ENCODE measurements at regions not wholly inside any gene's neighbourhood (a gene's known extent, or its start where the extent isn't known, plus 50 kb on each side); places are given as distances from the start of the nearest gene placed in this dataset.

DNA sequence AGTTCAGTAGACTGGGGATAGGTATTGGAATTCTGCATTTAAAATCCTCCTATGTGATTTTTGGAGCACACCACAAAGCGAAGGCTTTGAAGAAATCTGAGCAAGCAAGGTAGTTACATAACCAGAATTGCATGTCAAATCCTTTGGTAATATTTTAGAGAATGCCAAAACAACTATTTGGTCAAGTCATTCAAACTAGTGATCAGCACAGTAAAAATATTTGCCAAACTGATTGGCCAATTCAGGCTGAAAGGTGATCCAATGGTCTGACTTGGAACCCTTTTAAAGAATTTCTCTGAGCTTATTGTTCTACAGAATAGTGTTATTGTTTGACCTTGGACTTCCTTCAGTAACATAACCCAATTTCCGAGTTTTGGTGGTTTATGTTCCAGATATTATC, 214.2 kb upstream of the ETAA1 start:
- no peak for TF ChIP-seq USF2 (IDR thresholded peaks at IDR 0.05; ENCODE audit: low read depth, low read length)
- no peak for TF ChIP-seq CEBPB (IDR thresholded peaks at IDR 0.05; ENCODE audit: low read depth, low read length)
- no peak for TF ChIP-seq MAFK (IDR thresholded peaks at IDR 0.05; ENCODE audit: low read depth, low read length)
- TF ChIP-seq, protein P1, sequence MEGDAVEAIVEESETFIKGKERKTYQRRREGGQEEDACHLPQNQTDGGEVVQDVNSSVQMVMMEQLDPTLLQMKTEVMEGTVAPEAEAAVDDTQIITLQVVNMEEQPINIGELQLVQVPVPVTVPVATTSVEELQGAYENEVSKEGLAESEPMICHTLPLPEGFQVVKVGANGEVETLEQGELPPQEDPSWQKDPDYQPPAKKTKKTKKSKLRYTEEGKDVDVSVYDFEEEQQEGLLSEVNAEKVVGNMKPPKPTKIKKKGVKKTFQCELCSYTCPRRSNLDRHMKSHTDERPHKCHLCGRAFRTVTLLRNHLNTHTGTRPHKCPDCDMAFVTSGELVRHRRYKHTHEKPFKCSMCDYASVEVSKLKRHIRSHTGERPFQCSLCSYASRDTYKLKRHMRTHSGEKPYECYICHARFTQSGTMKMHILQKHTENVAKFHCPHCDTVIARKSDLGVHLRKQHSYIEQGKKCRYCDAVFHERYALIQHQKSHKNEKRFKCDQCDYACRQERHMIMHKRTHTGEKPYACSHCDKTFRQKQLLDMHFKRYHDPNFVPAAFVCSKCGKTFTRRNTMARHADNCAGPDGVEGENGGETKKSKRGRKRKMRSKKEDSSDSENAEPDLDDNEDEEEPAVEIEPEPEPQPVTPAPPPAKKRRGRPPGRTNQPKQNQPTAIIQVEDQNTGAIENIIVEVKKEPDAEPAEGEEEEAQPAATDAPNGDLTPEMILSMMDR (conservative IDR thresholded peaks at IDR 0.05; ENCODE audit: low read depth, low read length), result no peak
- TF ChIP-seq NFE2L2 (IDR thresholded peaks at IDR 0.05; ENCODE audit: low read depth, low read length), result no peak
- H3K4me2 ChIP-seq (ENCODE audit: low read depth, low read length), result no peak overlapping the region
- no peak overlapping the region for H2AK5ac ChIP-seq (ENCODE audit: low read depth, low read length)
- no TSS peak for BruUV-seq (replicated peaks)
- no peaks in the 10 kb centered on the region for H3K9me1 ChIP-seq (ENCODE audit: insufficient read depth, low read length)
- no peak overlapping the region for H4K91ac ChIP-seq (ENCODE audit: insufficient read depth, low read depth, low read length)
- no peaks in the 10 kb centered on the region for H3K79me1 ChIP-seq (ENCODE audit: low read depth in 1 of 2, low read length in 2 of 2)
- intact Hi-C loops (cut with micrococcal nuclease) (no loop called here), dilution Hi-C loops (cut with HindIII; ENCODE audit: low sequenced_read_pairs, unreplicated experiment) (no loop called here), in situ Hi-C loops (cut with MboI; ENCODE audit: low sequenced_read_pairs) (no loop called here)
- H2BK20ac ChIP-seq (ENCODE audit: low read depth, low read length), result no peak overlapping the region
- H4K8ac ChIP-seq (ENCODE audit: low read depth in 2 of 2, low read length in 2 of 2), result no peak overlapping the region
- ChIA-PET POLR2A (ENCODE audit: unreplicated experiment) (no interaction called here), CTCF (interaction anchor here (0.7 kb wide), 1 partner anchor 157 kb away, joined by 3 read pairs; no protein-coding TSS in a partner anchor)
- no peak overlapping the region for H3K4me3 ChIP-seq (ENCODE audit: insufficient read depth, low read depth, low read length)
- H3K18ac ChIP-seq (ENCODE audit: low read depth, low read length), result no peak overlapping the region
- no peak overlapping the region for H2BK120ac ChIP-seq (ENCODE audit: low read depth, low read length)
- no CpG with 5 or more reads among the region's 2 CpGs for WGBS, 2 experiments (ENCODE audit: extremely low coverage in 2 of 2, insufficient read length in 1 of 2)
- no peak overlapping the region for H2BK5ac ChIP-seq (ENCODE audit: low read depth, low read length, poor library complexity, severe bottlenecking)
- no peaks in the 10 kb centered on the region for H3K27me3 ChIP-seq (ENCODE audit: control insufficient read depth, insufficient read depth, low read length)
- H3K14ac ChIP-seq (replicated peaks; ENCODE audit: low read depth, low read length), result no peak overlapping the region
- no peak overlapping the region for H2BK15ac ChIP-seq (ENCODE audit: low read depth, low read length)
- H3K27ac ChIP-seq (ENCODE audit: insufficient read depth, low read length), result no peak overlapping the region
- H4K5ac ChIP-seq (ENCODE audit: low read depth, low read length), result no peak overlapping the region
- H2AFZ ChIP-seq (replicated peaks; ENCODE audit: low read length, poor library complexity), result no peak overlapping the region
- H3K4me1 ChIP-seq (ENCODE audit: control insufficient read depth, insufficient read depth, low read length), result no peaks in the 10 kb centered on the region
- no peaks in the 10 kb centered on the region for H4K20me1 ChIP-seq (ENCODE audit: insufficient read depth, low read length)
- H3K56ac ChIP-seq (ENCODE audit: extremely low read depth, insufficient read depth, low read length), result no peak overlapping the region
- no peaks in the 10 kb centered on the region for H3K9me3 ChIP-seq (ENCODE audit: control insufficient read depth, insufficient read depth, low read length)
- no peak overlapping the region for H2AK9ac ChIP-seq (replicated peaks; ENCODE audit: low read depth, low read length, poor library complexity)
- ATAC-seq (ENCODE audit: low read depth), result no peak
- H3K36me3 ChIP-seq (ENCODE audit: control insufficient read depth, insufficient read depth, low read length), result no peaks in the 10 kb centered on the region
- H3K9ac ChIP-seq (ENCODE audit: low read depth, low read length), result no peak overlapping the region
- no peak overlapping the region for H3K4ac ChIP-seq (ENCODE audit: low read depth, low read length)
- DNase-seq, result no peak
- H3K23ac ChIP-seq (ENCODE audit: low read depth, low read length), result no peak overlapping the region

Measured in IMR-90 (cell line).